ENCODE measurements at regions not wholly inside any gene's neighbourhood (a gene's known extent, or its start where the extent isn't known, plus 50 kb on each side); places are given as distances from the start of the nearest gene placed in this dataset.

DNA sequence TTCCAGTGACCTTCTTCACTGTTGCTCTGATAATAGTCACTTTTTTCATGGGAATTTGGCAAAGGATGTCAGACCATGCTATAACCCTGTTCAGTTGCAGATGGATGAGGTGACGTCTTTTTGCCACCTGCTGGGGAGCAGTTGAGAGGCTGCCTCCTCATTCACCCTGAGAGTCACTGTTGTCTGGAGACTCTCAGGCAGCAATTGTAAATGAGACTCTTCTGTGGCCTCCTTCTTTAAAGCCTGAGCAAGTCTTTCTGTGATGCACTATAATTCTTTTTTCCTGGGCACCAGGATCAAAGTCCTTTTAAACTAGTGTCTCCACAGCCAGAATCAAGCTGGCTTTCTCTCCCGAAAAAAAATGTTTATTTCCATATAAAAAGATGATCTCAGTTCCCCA, 345.1 kb downstream of the ARL4A start:
- peak in 1 of 2 donors; percentile 44 for DNase-seq (ENCODE audit: low read depth in 2 of 2)

GRCh38 chr7:13034693-13035092, 347.3 kb downstream of the ARL4A start:
- DNase-seq (ENCODE audit: low read depth in 2 of 2), result no peak

DNA sequence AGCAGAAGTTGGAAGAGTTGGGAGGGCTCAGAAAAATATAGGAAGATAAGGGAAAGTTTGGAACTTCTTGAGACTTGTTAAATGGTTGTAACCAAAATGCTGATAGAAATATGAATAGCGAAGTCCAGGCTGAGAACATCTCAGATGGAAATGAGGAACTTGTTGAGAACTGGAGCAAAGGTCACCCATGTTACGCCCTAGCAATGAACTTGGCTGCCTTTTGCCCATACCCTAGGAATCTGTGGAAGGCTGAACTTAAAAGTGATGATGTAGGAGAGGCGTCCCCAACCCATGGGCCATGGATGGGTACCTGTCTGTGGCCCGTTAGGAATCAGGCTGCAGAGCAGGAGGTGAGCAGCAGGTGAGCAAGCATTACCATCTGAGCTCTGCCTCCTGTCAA, 347.8 kb downstream of the ARL4A start:
- no peak for DNase-seq (ENCODE audit: low read depth in 2 of 2)

DNA sequence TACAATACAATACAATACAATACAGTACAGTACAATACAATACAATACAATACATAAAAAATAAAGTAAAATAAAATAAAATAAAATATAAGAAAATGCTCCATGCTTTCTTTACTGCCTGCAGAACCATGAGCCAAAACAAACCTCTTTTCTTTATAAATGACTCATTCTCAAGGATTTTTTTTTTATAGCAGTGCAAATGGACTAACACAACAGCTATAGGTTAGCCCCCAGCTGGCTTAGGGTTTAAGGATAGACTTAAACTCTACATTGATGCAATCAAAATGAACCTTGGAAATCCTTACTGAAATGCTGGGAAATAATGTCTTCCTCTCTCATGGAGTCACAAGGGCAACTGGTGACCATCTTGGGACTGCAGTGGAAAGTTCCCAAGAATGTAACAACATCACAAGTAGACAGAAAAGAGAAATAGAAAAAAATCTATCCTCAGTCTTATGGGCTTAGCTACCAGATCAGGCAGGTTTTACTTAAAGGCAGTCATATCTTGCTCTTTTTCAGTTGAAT, 348.9 kb downstream of the ARL4A start:
- no peak for DNase-seq (ENCODE audit: low read depth in 2 of 2)

DNA sequence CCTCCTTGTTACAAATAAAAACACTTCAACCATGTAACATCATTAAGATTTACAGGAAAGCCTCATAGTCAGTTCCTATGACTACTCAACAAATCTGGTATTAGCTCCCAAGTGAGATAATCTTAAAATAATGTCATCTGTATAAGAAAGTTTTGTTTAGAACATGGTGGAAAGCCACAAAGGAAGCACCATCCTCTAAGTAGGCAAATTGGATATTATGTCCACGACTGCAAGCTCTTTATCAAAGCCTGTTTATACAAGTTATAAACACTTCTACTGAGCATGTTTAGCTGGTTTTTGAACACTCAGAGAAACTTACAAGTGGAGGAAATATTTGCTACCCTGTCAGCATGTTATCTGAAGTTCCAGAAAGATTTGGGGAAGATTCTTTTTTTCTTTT, 349.8 kb downstream of the ARL4A start:
- no peak for DNase-seq (ENCODE audit: low read depth in 2 of 2)

- no peak for DNase-seq (ENCODE audit: low read depth in 2 of 2)
These were observed 354.0 kb downstream of the ARL4A start for GRCh38 chr7:13041368-13041988.

- no peak for DNase-seq (ENCODE audit: low read depth in 2 of 2)
These were observed 355.3 kb downstream of the ARL4A start for GRCh38 chr7:13042605-13043236.

DNA sequence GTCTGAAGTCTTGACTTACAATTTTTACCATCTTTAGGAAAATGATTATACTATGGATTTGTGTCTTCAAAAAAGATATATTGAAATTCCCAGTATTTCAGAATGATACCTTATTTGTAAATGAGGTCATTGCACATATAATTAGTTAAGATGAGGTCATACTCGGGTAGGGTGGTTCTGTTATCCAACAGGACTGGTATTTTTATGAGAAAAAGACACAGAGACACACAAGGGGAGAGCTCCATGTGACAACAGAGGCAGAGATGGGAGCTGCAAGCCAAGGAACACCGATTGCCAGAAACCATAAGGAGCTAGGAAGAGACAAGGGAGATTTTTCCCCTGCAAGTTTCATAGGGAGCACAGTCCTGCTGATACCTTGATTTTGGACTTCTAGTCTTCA, 356.9 kb downstream of the ARL4A start:
- DNase-seq (ENCODE audit: low read depth in 2 of 2), result no peak

GRCh38 chr7:13047061-13047460, 359.6 kb downstream of the ARL4A start:
- no peak for DNase-seq (ENCODE audit: low read depth in 2 of 2)

DNA sequence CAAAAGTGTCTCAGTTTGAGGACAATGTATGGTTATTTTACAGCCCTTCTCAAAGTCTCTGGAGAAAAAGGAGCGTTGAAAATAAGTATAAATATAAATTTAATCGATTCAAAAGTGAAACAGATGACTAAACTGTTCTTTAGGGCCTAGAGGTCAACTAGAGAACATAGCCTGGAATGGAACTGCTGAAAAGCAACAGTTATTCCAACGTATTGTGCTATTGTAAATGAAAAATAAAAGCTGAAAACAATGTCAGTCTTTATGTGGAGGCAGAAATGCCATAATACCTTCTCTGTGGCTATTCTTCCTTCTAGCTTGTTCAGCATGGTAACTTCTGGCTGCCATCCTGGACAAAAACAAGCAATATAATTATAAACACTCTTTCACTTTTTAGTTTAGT, 362.5 kb downstream of the ARL4A start:
- peak in 1 of 2 donors; percentile 22 for DNase-seq (ENCODE audit: low read depth in 2 of 2)

DNA sequence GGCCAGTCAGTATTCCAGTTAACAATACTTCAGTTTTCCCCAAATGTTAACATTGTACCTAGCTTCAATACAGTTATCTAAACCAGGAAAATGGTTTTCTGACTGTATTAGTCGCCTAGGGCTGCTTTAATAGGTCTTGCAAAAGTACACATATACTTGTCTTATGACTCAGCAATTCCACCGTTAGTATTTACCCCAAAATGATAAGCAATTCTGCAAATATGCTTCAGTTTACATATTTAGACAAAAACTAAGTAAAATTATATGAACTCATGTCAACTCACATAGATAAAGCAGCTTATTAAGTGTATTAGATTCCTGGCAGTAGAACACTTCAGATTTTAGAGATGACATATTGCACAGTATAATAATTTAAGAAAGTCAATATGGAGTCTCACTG, 363.3 kb downstream of the ARL4A start:
- peak in 1 of 2 donors; percentile 25 for DNase-seq (ENCODE audit: low read depth in 2 of 2)

DNA sequence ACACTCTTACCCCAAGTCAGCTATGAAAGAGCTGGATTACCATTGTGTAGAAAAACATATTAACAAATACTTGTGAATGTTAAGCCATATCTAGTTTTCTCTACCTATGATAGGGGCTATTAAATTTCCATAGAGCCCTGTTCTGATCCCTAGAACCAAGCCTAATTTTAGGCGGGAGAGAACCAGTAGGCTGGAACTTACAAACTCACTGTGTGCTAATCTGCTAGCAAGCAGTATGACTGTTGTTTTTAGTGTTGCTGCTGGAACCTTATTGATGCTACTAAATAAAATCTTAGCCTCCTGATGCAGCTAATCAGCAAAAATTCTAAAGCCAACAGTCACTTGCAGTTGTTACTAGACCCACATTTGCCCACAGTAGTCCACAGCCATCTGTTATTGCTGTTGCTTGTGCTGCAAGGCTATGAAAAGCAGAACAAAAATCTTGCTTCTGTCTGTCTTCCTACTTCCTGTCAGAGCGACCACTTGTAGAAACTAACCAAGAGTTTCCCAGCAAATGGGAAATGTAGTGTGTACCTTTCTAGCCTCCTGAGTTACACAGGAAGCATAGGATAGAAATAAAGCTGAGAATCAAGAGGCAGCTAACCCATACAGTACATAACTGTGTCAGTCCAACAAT, 368.4 kb downstream of the ARL4A start:
- DNase-seq (ENCODE audit: low read depth in 2 of 2), result no peak

DNA sequence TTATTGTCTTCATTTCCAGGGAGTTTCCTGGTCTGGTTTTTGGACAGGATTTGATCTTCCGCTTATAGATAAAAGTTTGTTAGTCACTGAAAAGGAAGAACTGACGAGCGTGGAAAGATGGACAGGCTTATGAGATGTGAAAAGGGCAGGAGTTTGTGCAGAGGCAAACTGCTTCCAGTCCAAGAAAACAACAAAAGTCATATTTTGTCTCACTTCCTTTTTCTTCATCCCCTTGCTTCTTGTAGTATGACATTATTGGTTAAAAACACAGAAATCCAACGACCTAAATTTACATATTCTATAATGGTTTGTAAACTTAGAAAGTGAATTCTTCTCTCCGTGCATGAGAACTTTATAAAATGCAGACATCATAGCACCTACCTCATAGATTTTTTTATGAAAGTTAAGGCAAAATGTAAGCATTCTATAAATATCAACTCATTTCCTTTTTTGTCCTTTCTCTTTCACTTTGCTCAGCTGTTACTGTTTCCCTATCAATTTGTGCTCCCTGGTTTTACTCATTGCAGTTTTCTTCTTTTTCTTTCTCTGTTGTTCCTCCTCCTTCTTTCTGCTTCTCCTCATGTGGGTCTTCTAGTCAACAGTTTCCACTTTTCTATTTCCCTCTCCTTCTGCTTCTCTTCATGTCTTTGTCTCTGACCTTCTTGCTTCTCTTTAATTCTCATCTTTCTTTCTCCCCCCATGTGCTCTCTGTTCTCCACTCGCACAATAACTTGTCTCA, 370.2 kb downstream of the ARL4A start:
- peak; percentile 60 to 66 for DNase-seq (ENCODE audit: low read depth in 2 of 2)

GRCh38 chr7:13060173-13060572, 372.7 kb downstream of the ARL4A start:
- no peak for DNase-seq (ENCODE audit: low read depth in 2 of 2)

- no peak for DNase-seq (ENCODE audit: low read depth in 2 of 2)
These were observed 373.7 kb downstream of the ARL4A start for GRCh38 chr7:13061115-13061514.

DNA sequence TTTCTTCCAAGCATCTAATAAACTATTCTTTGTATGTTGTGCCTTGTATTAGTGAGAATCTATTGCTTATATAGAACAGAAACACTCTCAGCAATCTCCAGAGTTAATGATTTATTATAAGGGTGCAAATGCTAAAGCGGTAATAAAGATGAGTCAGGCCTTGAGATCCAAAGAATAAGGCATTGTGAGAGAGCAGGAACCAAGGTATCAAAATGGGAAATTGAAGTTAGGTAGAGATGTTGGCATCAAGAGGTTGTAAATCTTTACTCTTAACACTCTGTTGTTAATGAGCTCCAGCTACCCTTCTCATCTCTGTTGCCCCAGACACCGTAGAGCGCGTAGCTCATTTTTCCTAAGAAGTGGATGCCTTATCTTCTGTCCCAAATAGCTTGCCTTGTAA, 375.2 kb downstream of the ARL4A start:
- DNase-seq (ENCODE audit: low read depth in 2 of 2), result no peak

- DNase-seq (ENCODE audit: low read depth in 2 of 2), result no peak
These were observed 379.6 kb downstream of the ARL4A start for GRCh38 chr7:13067036-13067435.

DNA sequence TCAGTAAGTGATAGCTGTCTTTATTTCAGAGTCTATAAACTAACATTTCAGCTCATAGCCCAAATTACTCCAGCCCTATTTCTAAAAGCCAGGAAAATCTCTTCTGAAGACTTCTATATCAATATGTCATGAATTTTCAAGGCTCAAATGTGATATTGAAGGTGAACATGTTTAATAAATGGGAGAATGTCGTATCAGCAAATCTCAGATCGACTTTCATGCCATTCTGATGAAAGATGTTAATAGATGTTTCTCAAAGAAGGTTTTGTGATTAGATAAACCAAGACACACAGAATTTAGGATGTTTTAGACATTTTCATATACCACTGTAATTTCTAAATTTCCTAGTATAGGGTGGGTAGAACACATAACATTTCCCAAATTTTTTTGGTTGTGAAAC, 380.6 kb downstream of the ARL4A start:
- no peak for DNase-seq (ENCODE audit: low read depth in 2 of 2)

DNA sequence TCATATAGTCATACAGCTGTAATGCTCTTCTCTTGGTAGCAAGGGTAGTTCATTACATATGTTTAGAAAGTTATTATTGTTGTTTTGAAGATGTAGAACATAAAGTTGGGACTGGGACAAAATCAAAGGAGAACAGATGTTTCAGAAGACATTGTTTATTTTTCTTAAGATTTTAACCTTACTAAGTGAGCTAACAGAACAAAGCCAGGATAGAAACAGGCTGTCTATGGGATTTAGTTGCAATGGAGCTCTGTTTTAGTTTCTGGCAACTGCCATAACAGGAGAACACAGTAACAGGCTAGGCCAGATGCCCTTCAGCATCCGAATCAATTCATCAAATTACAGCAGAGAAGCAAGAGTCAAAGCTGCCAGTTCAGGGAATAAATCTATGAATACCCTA, 382.4 kb downstream of the ARL4A start:
- DNase-seq (ENCODE audit: low read depth in 2 of 2), result no peak

DNA sequence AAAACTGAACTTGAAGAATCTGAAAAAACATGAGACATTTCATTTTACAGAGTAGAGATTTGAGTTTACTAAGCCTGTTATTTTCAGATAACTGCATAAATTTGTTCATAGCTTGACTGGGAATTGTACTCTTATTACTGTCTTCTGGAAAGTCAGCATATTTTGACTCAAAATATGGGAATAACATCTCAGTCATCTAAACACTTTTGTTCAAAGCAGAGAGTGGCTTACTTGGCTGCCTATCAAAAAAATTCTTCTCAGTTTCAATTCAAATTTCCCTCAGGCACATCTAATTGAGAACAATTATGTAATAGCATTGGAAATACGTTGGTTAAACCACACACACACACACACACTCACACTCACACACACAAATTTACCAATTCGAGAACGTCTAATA, 384.6 kb downstream of the ARL4A start:
- no peak for DNase-seq (ENCODE audit: low read depth in 2 of 2)

DNA sequence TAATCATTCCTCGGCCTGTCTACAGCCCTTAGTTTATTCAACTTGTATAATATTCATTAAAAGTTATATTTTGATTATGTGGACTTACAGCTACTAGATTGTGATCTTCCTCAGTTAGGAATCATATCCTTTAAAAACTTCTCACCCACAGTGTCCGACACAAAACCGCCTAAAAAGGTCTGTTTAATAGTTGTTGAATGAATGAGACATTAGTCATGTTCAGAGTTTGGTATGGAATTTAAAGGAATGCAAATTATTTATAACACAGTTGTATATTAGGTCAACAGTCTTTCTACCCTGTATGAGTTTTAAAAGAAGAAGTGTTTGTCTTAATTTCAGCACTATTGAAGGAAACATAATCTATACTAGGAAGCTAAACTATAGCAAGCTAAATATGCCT, 390.0 kb downstream of the ARL4A start:
- DNase-seq (ENCODE audit: low read depth in 2 of 2), result peak in 1 of 2 donors; percentile 14

DNA sequence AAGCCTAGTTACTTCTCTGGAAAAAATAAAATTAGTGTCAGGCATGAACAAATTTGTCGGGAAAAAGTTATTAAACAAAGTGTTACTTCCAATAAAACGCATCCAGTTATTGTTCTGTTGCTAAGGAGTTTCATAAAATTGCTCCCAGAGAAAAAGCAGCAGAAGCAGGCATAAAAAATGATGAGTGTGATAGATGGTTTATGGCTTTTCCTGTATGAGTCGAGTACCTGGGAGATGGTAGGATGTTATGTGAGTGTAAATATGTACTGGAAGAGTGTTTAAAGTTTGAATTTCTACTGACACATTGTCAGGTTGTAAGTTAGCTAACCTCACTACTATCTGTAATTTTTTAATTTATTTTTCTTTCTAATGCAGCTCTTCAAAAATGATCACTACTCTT, 390.7 kb downstream of the ARL4A start:
- DNase-seq (ENCODE audit: low read depth in 2 of 2), result no peak

All from lung microvascular endothelial cell (primary cell).